ENCODE measurements at regions not wholly inside any gene's neighbourhood (a gene's known extent, or its start where the extent isn't known, plus 50 kb on each side); places are given as distances from the start of the nearest gene placed in this dataset.

- TF ChIP-seq NFIC (IDR thresholded peaks at IDR 0.05): no peak
- no peak for TF ChIP-seq EGR1 (IDR thresholded peaks at IDR 0.05)
- no peak for TF ChIP-seq CEBPB (IDR thresholded peaks at IDR 0.05)
- no peak for TF ChIP-seq RAD21 (IDR thresholded peaks at IDR 0.05; ENCODE audit: low read depth)
- no peak for TF ChIP-seq USF1 (IDR thresholded peaks at IDR 0.05)
Measured at GRCh38 chr10:10293041-10293440, 724.6 kb upstream of the CELF2 start.

GRCh38 chr10:10293481-10293951, 724.2 kb upstream of the CELF2 start:
- TF ChIP-seq CEBPB (IDR thresholded peaks at IDR 0.05) (no peak), USF1 (IDR thresholded peaks at IDR 0.05) (no peak), EGR1 (IDR thresholded peaks at IDR 0.05) (no peak), YY1 (IDR thresholded peaks at IDR 0.05; ENCODE audit: low read depth) (no peak), TCF12 (IDR thresholded peaks at IDR 0.05; ENCODE audit: low read depth) (no peak), RAD21 (IDR thresholded peaks at IDR 0.05; ENCODE audit: low read depth) (no peak), FOXM1 (IDR thresholded peaks at IDR 0.05; ENCODE audit: borderline replicate concordance, low read depth) (no peak), CREB1 (IDR thresholded peaks at IDR 0.05; ENCODE audit: low read depth) (no peak), TEAD4 (IDR thresholded peaks at IDR 0.05) (no peak), ZBTB7A (IDR thresholded peaks at IDR 0.05; ENCODE audit: low read depth) (no peak), MAX (IDR thresholded peaks at IDR 0.05) (no peak), REST (IDR thresholded peaks at IDR 0.05; ENCODE audit: low read depth) (no peak), EP300 (IDR thresholded peaks at IDR 0.05; ENCODE audit: borderline replicate concordance) (no peak), TAF1 (IDR thresholded peaks at IDR 0.05; ENCODE audit: low read depth) (no peak), NFIC (IDR thresholded peaks at IDR 0.05) (no peak)

GRCh38 chr10:10294184-10294880, 723.3 kb upstream of the CELF2 start:
- no peak for TF ChIP-seq TCF12 (IDR thresholded peaks at IDR 0.05; ENCODE audit: low read depth)
- TF ChIP-seq YY1 (IDR thresholded peaks at IDR 0.05; ENCODE audit: low read depth): no peak
- no peak for TF ChIP-seq EP300 (IDR thresholded peaks at IDR 0.05; ENCODE audit: borderline replicate concordance)
- no peak for TF ChIP-seq MAX (IDR thresholded peaks at IDR 0.05)
- TF ChIP-seq REST (IDR thresholded peaks at IDR 0.05; ENCODE audit: low read depth): no peak
- TF ChIP-seq NFIC (IDR thresholded peaks at IDR 0.05): no peak
- no peak for TF ChIP-seq TEAD4 (IDR thresholded peaks at IDR 0.05)
- no peak for TF ChIP-seq RAD21 (IDR thresholded peaks at IDR 0.05; ENCODE audit: low read depth)

- no peak for TF ChIP-seq EP300 (IDR thresholded peaks at IDR 0.05; ENCODE audit: borderline replicate concordance)
Measured at GRCh38 chr10:10294881-10295529, 722.7 kb upstream of the CELF2 start.

GRCh38 chr10:10295537-10295936, 722.1 kb upstream of the CELF2 start:
- TF ChIP-seq TEAD4 (IDR thresholded peaks at IDR 0.05): no peak
- no peak for TF ChIP-seq REST (IDR thresholded peaks at IDR 0.05; ENCODE audit: low read depth)
- no peak for TF ChIP-seq CREB1 (IDR thresholded peaks at IDR 0.05; ENCODE audit: low read depth)
- no peak for TF ChIP-seq FOXM1 (IDR thresholded peaks at IDR 0.05; ENCODE audit: borderline replicate concordance, low read depth)
- TF ChIP-seq CEBPB (IDR thresholded peaks at IDR 0.05): no peak
- no peak for TF ChIP-seq EP300 (IDR thresholded peaks at IDR 0.05; ENCODE audit: borderline replicate concordance)
- no peak for TF ChIP-seq EGR1 (IDR thresholded peaks at IDR 0.05)
